Duodenal mucosa (tissue), 2 donors: ENCODE measurements at regions not wholly inside any gene's neighbourhood (a gene's known extent, or its start where the extent isn't known, plus 50 kb on each side); places are given as distances from the start of the nearest gene placed in this dataset.

Source experiments
- H3K27ac ChIP-seq: one replicate; pipeline ENCODE4 v1.7.0; 2013; ENCODE audit warnings: low read depth, low read length
- H3K27me3 ChIP-seq, 2 donors: one replicate each; pipeline ENCODE4 v1.7.0; 2013; ENCODE audit warnings: low read length in 2 of 2, control low read depth in 1 of 2; ENCODE audit not compliant: insufficient read depth in 2 of 2, control insufficient read depth in 1 of 2
- H3K36me3 ChIP-seq, 2 donors: one replicate each; pipeline ENCODE4 v1.7.0; 2013; ENCODE audit warnings: low read length in 2 of 2, control low read depth in 1 of 2; ENCODE audit not compliant: insufficient read depth in 2 of 2, control insufficient read depth in 1 of 2
- H3K4me1 ChIP-seq, 2 donors: one replicate each; pipeline ENCODE4 v1.7.0; 2013; ENCODE audit warnings: low read length in 2 of 2, control low read depth in 1 of 2; ENCODE audit not compliant: insufficient read depth in 2 of 2, control insufficient read depth in 1 of 2
- H3K4me3 ChIP-seq, 2 donors: one replicate each; pipeline ENCODE4 v1.7.0; 2013; ENCODE audit warnings: low read length in 2 of 2, low read depth in 1 of 2
- H3K9ac ChIP-seq, 2 donors: one replicate each; pipeline ENCODE4 v1.7.0; 2013; ENCODE audit warnings: low read length in 2 of 2, low read depth in 1 of 2
- H3K9me3 ChIP-seq, 2 donors: one replicate each; pipeline ENCODE4 v1.7.0; 2013; ENCODE audit warnings: low read length in 2 of 2, control low read depth in 1 of 2; ENCODE audit not compliant: control insufficient read depth in 1 of 2

DNA sequence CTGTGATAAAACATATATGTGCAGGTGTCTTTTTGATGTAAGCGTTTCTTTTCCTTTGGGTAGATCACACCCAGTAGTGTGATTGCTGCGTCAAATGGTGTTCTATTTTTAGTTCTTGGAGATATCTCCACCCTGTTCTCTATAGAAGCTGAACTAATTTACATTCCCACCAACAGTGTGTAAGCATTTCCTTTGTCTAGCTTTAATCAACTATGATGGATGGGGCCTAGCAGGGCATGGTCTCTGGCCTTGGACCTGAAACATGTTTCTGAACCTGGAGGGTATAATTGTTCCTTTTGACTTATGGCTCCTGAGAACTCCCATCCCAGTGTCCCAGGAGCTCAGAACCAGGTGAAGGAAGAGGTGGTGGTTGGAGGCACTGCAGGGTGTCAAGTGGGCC is 93.9 kb downstream of the HAPSTR1 start:
- Histone ChIP-seq H3K9ac (no peak overlapping the region), H3K9me3 (no peaks in the 10 kb centered on the region), H3K4me1 (no peaks in the 10 kb centered on the region), H3K27ac (no peak overlapping the region), H3K4me3 (no peak overlapping the region), H3K36me3 (no peaks in the 10 kb centered on the region), H3K27me3 (no peaks in the 10 kb centered on the region)

DNA sequence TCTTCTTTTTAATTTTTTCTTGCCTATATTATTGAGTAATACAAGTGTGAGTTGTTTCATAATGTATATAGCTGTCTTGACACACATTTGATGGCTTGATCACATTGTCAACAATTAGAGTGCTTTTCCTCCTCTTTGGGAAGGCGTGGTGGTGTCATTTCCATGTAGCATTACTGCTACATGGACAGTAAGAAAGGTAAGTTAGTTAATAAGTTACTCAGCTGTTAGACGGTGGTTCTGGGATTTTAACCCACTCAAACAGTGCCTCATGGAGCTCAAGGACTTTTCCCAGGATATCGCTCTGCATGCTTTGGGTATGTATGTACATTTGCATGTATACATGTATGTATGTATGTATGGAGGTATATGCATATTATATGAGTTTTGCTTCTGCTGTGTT is 94.6 kb downstream of the HAPSTR1 start:
- Histone ChIP-seq H3K36me3 (no peaks in the 10 kb centered on the region), H3K27me3 (no peaks in the 10 kb centered on the region), H3K9ac (no peak overlapping the region), H3K4me3 (no peak overlapping the region), H3K9me3 (no peaks in the 10 kb centered on the region), H3K27ac (no peak overlapping the region), H3K4me1 (no peaks in the 10 kb centered on the region)

DNA sequence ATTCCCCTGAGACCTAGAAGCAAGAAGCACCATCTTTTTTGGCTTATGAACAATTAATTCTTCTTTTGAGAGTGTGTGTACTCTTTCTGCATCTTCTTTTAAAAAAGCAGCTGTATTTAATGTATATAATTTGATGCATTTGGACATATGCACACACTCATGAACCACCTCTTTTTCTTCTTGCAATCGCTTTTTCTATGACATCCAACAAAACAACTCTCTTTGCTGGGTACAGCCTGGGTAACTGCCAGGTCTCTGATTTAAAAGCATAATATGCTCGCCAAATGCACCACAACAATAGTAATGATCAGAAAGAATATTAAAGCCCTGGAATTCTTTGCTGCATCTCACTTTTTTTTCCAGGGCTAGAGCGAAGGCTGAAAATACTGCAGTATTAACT is 97.3 kb downstream of the HAPSTR1 start:
- Histone ChIP-seq H3K4me1 (no peaks in the 10 kb centered on the region), H3K9ac (no peak overlapping the region)

DNA sequence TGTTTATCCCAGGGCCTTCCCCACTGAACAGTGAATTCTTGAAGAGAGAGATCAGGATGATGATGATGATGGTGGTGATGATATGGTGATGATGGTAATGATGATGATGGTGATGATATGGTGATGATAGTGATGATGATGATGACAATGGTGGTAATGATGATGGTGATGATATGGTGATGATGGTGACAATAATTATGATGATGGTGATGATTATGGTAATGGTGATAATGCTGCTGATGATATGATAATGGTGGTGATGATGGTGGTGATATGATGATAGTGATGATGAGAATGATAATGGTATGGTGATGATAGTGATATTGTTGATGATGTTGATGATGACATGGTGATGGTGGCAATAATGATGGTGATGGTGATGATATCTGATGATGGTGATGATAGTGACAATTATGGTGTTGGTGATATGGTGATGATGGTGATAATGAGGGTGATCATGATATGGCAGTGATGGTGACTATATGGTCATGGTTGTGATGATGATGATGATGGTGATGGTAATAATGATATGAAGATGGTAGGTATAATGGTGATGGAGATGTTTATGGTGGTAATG is 99.9 kb downstream of the HAPSTR1 start:
- no peaks in the 10 kb centered on the region for H3K4me1 ChIP-seq
- no peaks in the 10 kb centered on the region for H3K27me3 ChIP-seq
- H3K4me3 ChIP-seq = no peak overlapping the region
- no peaks in the 10 kb centered on the region for H3K36me3 ChIP-seq
- H3K9me3 ChIP-seq = no peaks in the 10 kb centered on the region
- H3K9ac ChIP-seq = no peak overlapping the region
- no peak overlapping the region for H3K27ac ChIP-seq

More for the DNA sequence above, 97.3 kb downstream of the HAPSTR1 start:
- Histone ChIP-seq H3K36me3 (no peaks in the 10 kb centered on the region), H3K4me3 (no peak overlapping the region), H3K27me3 (no peaks in the 10 kb centered on the region), H3K27ac (no peak overlapping the region), H3K9me3 (no peaks in the 10 kb centered on the region)

DNA sequence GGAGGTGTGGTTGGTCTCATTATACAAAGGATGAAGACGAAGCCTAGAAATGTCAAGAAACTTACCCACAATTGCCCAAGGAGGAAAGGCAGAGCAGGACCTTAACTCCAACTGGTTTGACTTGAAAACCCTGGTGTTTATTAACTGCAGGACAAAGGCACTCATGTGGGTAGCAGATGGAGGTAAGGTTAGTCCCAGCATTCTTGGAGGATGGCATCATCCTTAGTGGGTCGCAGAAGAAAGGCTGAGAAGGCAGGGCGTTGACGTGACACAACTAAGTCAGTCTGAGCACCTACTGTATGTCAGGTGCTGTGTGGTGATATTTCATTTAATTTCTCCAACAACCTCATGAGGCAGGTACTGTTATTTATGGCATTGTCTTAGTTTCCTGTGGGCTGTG is 101.3 kb downstream of the HAPSTR1 start:
- no peaks in the 10 kb centered on the region for H3K9me3 ChIP-seq
- H3K9ac ChIP-seq = no peak overlapping the region
- no peaks in the 10 kb centered on the region for H3K27me3 ChIP-seq
- no peaks in the 10 kb centered on the region for H3K36me3 ChIP-seq
- H3K27ac ChIP-seq = no peak overlapping the region
- no peak overlapping the region for H3K4me3 ChIP-seq
- no peaks in the 10 kb centered on the region for H3K4me1 ChIP-seq

DNA sequence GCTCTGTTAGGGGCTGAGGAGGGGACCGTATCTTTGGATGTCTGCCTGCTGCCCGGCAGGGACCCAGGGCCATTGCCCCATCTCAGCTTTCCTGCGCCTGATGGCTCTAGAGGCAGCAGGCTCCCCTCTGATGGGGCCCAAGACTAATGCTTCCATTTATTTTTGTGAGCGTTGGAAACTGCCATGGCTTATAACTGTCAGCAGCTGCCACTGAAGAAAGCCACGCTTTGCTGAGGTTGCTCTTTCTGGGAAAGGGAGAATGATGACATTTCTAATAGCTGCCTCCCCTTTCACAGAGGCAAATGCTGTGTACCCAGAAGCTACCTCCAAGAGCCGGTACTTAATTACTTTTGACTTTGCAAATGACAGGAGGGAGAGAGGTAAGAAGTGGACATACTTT is 103.8 kb downstream of the HAPSTR1 start:
- no peak overlapping the region for H3K9ac ChIP-seq
- no peaks in the 10 kb centered on the region for H3K9me3 ChIP-seq
- H3K4me3 ChIP-seq = no peak overlapping the region
- no peaks in the 10 kb centered on the region for H3K27me3 ChIP-seq
- H3K36me3 ChIP-seq = no peaks in the 10 kb centered on the region
- no peak overlapping the region for H3K27ac ChIP-seq
- H3K4me1 ChIP-seq = no peaks in the 10 kb centered on the region

DNA sequence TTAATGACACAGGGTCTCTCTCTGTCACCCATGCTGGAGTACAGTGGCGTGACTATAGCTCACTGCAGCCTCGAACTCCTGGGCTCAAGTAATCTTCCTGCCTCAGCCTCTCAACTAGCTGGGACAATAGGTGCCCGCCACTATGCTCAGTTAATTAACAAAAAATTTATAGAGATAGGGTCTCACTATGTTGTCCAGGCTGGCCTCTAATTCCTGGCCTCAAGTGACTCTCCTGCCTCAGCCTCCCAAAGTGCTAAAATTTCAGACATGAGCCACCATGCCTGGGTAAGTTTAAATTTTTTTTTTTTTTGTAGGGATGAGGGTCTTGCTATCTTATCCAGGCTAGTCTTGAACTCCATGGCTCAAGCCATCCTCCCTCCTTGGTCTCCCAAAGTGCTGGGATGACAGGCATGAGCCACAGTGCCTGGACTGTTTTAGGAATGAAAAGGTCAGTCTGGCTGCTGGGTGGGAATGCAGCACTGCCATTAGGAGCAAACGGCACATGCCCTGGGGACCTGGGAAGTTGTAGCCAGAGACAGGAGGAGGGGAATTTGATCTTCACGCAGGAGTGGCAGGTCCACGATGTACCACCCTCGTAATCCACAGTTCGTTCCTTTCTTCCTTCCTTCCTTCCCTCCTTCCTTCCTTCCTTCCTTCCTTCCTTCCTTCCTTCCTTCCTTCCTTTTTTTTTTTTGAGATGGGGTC is 106.7 kb downstream of the HAPSTR1 start:
- H3K27me3 ChIP-seq = no peaks in the 10 kb centered on the region
- no peak overlapping the region for H3K27ac ChIP-seq
- H3K9me3 ChIP-seq = no peaks in the 10 kb centered on the region
- H3K36me3 ChIP-seq = no peaks in the 10 kb centered on the region
- H3K4me1 ChIP-seq = no peaks in the 10 kb centered on the region
- no peak overlapping the region for H3K4me3 ChIP-seq
- no peak overlapping the region for H3K9ac ChIP-seq

DNA sequence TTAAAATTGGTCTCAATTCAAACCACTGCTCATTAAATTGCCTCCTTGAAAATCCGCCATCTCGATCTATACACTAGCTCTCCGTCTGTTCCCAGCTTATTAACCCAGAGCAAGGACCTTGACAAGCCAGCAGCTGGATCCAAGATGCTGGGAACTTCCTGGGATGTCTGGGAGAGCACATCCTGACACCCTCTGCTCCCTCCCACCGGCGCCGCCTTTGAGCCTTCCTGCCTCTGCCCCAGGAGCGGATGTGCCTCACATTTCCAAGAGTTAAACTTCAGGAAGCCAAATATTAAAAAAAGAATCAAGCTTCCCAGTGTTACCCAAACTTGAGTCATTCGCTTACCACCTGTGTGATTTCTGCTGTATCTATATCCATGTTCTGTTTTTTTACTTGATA is 107.9 kb downstream of the HAPSTR1 start:
- Histone ChIP-seq H3K4me3 (no peak overlapping the region), H3K27me3 (no peaks in the 10 kb centered on the region), H3K9me3 (no peaks in the 10 kb centered on the region), H3K4me1 (no peaks in the 10 kb centered on the region), H3K36me3 (no peaks in the 10 kb centered on the region), H3K9ac (no peak overlapping the region), H3K27ac (no peak overlapping the region)

DNA sequence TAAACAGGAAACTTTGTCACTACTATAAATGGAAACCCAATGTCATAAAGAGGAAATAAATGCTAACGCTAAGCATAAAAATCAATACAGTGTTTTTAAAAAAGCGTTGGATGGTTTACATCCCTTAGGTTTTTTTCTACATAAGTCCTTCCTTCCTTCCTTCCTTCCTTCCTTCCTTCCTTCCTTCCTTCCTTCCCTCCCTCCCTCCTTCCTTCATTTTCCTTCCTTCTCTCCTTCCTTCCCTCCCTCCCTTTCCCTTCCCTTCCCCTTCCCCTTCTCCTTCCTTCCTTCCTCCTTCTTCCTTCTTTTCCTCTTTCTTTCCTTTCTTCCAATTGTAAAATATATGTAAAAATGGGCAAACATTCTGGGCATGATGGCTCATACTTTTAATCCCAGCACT is 108.3 kb downstream of the HAPSTR1 start:
- Histone ChIP-seq H3K27ac (no peak overlapping the region), H3K4me1 (no peaks in the 10 kb centered on the region), H3K9ac (no peak overlapping the region), H3K4me3 (no peak overlapping the region), H3K36me3 (no peaks in the 10 kb centered on the region), H3K9me3 (no peaks in the 10 kb centered on the region), H3K27me3 (no peaks in the 10 kb centered on the region)

DNA sequence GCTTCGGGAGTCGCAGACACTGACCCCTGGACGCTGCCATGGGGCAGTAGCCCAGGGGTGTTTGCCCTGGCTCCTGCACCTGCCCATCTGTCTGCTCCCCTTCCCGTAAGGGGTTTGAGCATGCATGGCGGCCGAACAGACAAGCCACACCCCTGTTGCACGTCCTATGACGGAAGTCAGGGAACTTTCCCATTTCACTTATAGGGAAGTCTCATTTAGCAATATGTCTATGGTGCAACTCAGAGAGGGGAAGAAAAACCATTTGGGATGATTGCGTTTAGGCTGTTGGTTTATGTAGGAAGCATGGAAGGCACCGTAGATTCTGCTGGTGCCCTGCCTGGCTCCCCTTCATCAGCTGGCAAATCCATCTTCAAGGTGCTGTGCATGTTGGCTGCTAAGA is 112.5 kb downstream of the HAPSTR1 start:
- Histone ChIP-seq H3K27ac (no peak overlapping the region), H3K9me3 (no peaks in the 10 kb centered on the region), H3K9ac (no peak overlapping the region), H3K4me1 (no peaks in the 10 kb centered on the region), H3K4me3 (no peak overlapping the region), H3K27me3 (no peaks in the 10 kb centered on the region), H3K36me3 (no peaks in the 10 kb centered on the region)
